Spleen (tissue), 11 donors: ENCODE measurements at regions not wholly inside any gene's neighbourhood (a gene's known extent, or its start where the extent isn't known, plus 50 kb on each side); places are given as distances from the start of the nearest gene placed in this dataset.
"Not testable (repeated sequence)": the region's sequence is repeated elsewhere in the genome, so short reads cannot be mapped to it uniquely, and the experiment has no call there.

ENCODE experiments used
- DNase-seq: peaks from one replicate; pipeline ENCODE4 v3.0.0-alpha.2; 2020
- H3K27ac ChIP-seq, 8 donors: fragments of 200-600 bp; sonication (generic) in 7 of 8; 1 replicate in 4 of 8; 2 replicates in 4 of 8; pipeline versions ENCODE4 v1.5.0 to v1.8.0; 2016 to 2021; ENCODE audit warnings: inconsistent platforms in 4 of 8, mild to moderate bottlenecking in 4 of 8, moderate library complexity in 1 of 8
- H3K27me3 ChIP-seq, 7 donors: fragments of 200-600 bp; sonication (generic) in 6 of 7; replicated peaks in 1 of 7; 1 replicate in 4 of 7; 2 replicates in 3 of 7; pipeline versions ENCODE4 v1.5.0 to v1.8.0; 2016 to 2021; ENCODE audit warnings: inconsistent platforms in 3 of 7, mild to moderate bottlenecking in 1 of 7
- H3K36me3 ChIP-seq, 6 donors: fragments of 200-600 bp; sonication (generic) in 5 of 6; 1 replicate in 4 of 6; 2 replicates in 2 of 6; pipeline versions ENCODE4 v1.5.0 to v1.8.0; 2016 to 2021; ENCODE audit warnings: inconsistent platforms in 2 of 6
- H3K4me1 ChIP-seq, 6 donors: fragments of 200-600 bp; sonication (generic) in 5 of 6; 1 replicate in 3 of 6; 2 replicates in 3 of 6; pipeline versions ENCODE4 v1.5.0 to v1.8.0; 2016 to 2021; ENCODE audit warnings: inconsistent platforms in 3 of 6
- H3K4me3 ChIP-seq, 8 donors: fragments of 200-600 bp; sonication (generic) in 7 of 8; 1 replicate in 4 of 8; 2 replicates in 4 of 8; pipeline versions ENCODE4 v1.5.0 to v1.8.0; 2016 to 2021; ENCODE audit warnings: inconsistent platforms in 4 of 8, mild to moderate bottlenecking in 4 of 8, moderate library complexity in 2 of 8
- H3K9me3 ChIP-seq, 8 donors: fragments of 200-600 bp; sonication (generic) in 7 of 8; 1 replicate in 4 of 8; 2 replicates in 4 of 8; pipeline versions ENCODE4 v1.5.0 to v1.8.0; 2016 to 2021; ENCODE audit warnings: inconsistent platforms in 4 of 8
- CTCF ChIP-seq, 11 experiments: fragments of 200-600 bp in 7 of 11; fragments of 450-650 bp in 4 of 11; sonication (generic) in 4 of 11; IDR thresholded peaks in 8 of 11; conservative IDR thresholded peaks in 3 of 11; 1 replicate in 7 of 11; 2 replicates in 4 of 11; pipeline versions ENCODE4 v1.4.0 to v1.8.0; 2016 to 2021; ENCODE audit warnings: antibody characterized with exemption in 11 of 11, inconsistent platforms in 4 of 11, mild to moderate bottlenecking in 1 of 11
- POLR2A ChIP-seq, 3 donors: fragments of 450-650 bp; IDR thresholded peaks; one replicate each; pipeline ENCODE4 v1.5.1; 2017; ENCODE audit warnings: antibody characterized with exemption in 3 of 3, mild to moderate bottlenecking in 1 of 3
- POLR2AphosphoS5 ChIP-seq, 3 donors: sonication (generic); formaldehyde crosslinking; IDR thresholded peaks; one replicate each; pipeline ENCODE4 v1.5.1; 2017; ENCODE audit warnings: antibody characterized with exemption in 3 of 3
- WGBS, 5 donors: extraction: QIAGEN DNeasy Blood & Tissue Kit in 3 of 5; methylation state at CpG; one replicate each; pipeline versions ENCODE4 v1.1.5 to v1.1.7; 2013 to 2018; 5-methylcytosine and 5-hydroxymethylcytosine counted together
- intact Hi-C: fragments of 100-400 bp; cut with DNase I; formaldehyde crosslinking; loops from one replicate; pipeline ENCODE4 v1.15.0; 2023; ENCODE audit warnings: low total_unique reads
- donor health status: healthy with polysubstance abuse.
- donor health status: DM: no; HTN: no; CAD: no; lungs with moderate emphysema.
- donor health status: DM: no; HTN: no; CAD: no.
- donor health status: Bipolar disorder and iron deficiency.
- donor health status: healthy.
- donor health status: DM: no; HTN: no; CAD: no.
- donor health status: DM: yes; HTN: yes; CAD: no.

- no peak for DNase-seq
- H3K27me3 ChIP-seq = peaks cover 0 to 35% (median 0%) of the 10 kb centered on the region in 7 donors
- intact Hi-C loops = no loop called here
- H3K27ac ChIP-seq = no peak overlapping the region
- H3K9me3 ChIP-seq = peaks cover 0 to 9% (median 0%) of the 10 kb centered on the region in 8 donors
- H3K4me1 ChIP-seq = no peaks in the 10 kb centered on the region
- no peaks in the 10 kb centered on the region for H3K36me3 ChIP-seq
- WGBS, 5 donors = 81 to 88% (median 84%) methylated on average over 17 of the region's 17 CpGs
- TF ChIP-seq CTCF (IDR thresholded peaks at IDR 0.05 in 8 of 11, conservative IDR thresholded peaks at IDR 0.05 in 3 of 11) (no peak), POLR2A (IDR thresholded peaks at IDR 0.05) (no peak), POLR2AphosphoS5 (IDR thresholded peaks at IDR 0.05) (no peak)
- H3K4me3 ChIP-seq = no peak overlapping the region
Measured at GRCh38 chr6:168188369-168189199, 109.6 kb upstream of the FRMD1 start.

- no peak for TF ChIP-seq CTCF (IDR thresholded peaks at IDR 0.05 in 8 of 11, conservative IDR thresholded peaks at IDR 0.05 in 3 of 11)
- Histone ChIP-seq H3K27ac (no peak overlapping the region), H3K27me3 (peaks cover 0 to 15% (median 0%) of the 10 kb centered on the region in 7 donors), H3K36me3 (no peaks in the 10 kb centered on the region), H3K4me1 (no peaks in the 10 kb centered on the region), H3K4me3 (no peak overlapping the region), H3K9me3 (peaks cover 0 to 9% (median 0%) of the 10 kb centered on the region in 8 donors)
- intact Hi-C loops = no loop called here
- DNase-seq = no peak
- WGBS, 5 donors = 79 to 87% (median 86%) methylated on average over 4 to 5 of the region's 5 CpGs
Measured at GRCh38 chr6:168186438-168186837, 107.4 kb upstream of the FRMD1 start.

GRCh38 chr6:168186018-168186417 lies 107.0 kb upstream of the FRMD1 start:
- DNase-seq, H3K4me3 ChIP-seq, H3K9me3 ChIP-seq, H3K4me1 ChIP-seq, intact Hi-C loops, H3K27ac ChIP-seq, H3K36me3 ChIP-seq: not testable (repeated sequence)
- peaks cover 0 to 11% (median 0%) of the 10 kb centered on the region in 7 donors for H3K27me3 ChIP-seq
- 70 to 94% (median 82%) methylated on average over 1 of the region's 1 CpG for WGBS, 5 donors

- intact Hi-C loops = no loop called here
- WGBS, 5 donors = 82 to 91% (median 88%) methylated on average over 5 of the region's 5 CpGs
- Histone ChIP-seq H3K9me3 (peaks cover 0 to 9% (median 0%) of the 10 kb centered on the region in 8 donors), H3K4me1 (no peaks in the 10 kb centered on the region), H3K27ac (no peak overlapping the region), H3K27me3 (peaks cover 0 to 2% (median 0%) of the 10 kb centered on the region in 7 donors), H3K4me3 (no peak overlapping the region), H3K36me3 (no peaks in the 10 kb centered on the region)
- no peak for DNase-seq
- TF ChIP-seq CTCF (IDR thresholded peaks at IDR 0.05 in 8 of 11, conservative IDR thresholded peaks at IDR 0.05 in 3 of 11) (no peak), POLR2A (IDR thresholded peaks at IDR 0.05) (no peak), POLR2AphosphoS5 (IDR thresholded peaks at IDR 0.05) (no peak)
Measured at GRCh38 chr6:168184701-168185100, 105.7 kb upstream of the FRMD1 start.
